Fibroblast of skin of left biceps (primary cell): ENCODE measurements at regions not wholly inside any gene's neighbourhood (a gene's known extent, or its start where the extent isn't known, plus 50 kb on each side); places are given as distances from the start of the nearest gene placed in this dataset.

Experiments
- DNase-seq, 2 experiments: peaks; one replicate each; pipeline ENCODE4 v3.0.0-alpha.2; 2013; ENCODE audit warnings: low read depth in 2 of 2

GRCh38 chrX:30161043-30161442 lies 54.3 kb upstream of the MAGEB2 start:
- DNase-seq = no peak
